ENCODE measurements at regions not wholly inside any gene's neighbourhood (a gene's known extent, or its start where the extent isn't known, plus 50 kb on each side); places are given as distances from the start of the nearest gene placed in this dataset.

GRCh38 chr6:20313960-20314530 is 87.6 kb upstream of the E2F3 start:
- no peak for DNase-seq

- no peak for DNase-seq
Observed at GRCh38 chr6:20314866-20315845, 86.5 kb upstream of the E2F3 start.

- no peak for DNase-seq
Observed at GRCh38 chr6:20317430-20317829, 84.2 kb upstream of the E2F3 start.

DNA sequence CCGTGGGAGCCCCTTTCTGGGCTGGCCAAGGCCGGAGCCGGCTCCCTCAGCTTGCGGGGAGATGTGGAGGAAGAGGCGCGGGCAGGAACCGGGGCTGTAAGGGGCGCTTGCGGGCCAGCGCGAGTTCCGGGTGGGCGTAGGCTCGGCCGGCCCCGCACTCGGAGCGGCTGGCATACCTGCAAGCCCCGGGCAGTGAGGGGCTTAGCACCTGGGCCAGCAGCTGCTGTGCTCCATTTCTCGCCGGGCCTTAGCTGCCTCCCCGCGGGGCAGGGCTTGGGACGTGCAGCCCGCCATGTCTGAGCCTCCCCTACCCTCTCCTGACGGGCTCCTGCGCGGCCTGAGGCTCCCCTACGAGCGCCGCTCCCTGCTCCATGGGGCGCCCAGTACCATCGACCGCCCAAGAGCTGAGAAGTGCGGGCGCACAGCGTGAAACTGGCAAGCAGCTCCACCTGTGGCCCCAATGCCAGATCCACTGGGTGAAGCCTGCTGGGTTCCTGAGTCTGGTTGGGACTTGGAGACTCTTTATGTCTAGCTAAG is 82.8 kb upstream of the E2F3 start:
- no peak for DNase-seq

DNA sequence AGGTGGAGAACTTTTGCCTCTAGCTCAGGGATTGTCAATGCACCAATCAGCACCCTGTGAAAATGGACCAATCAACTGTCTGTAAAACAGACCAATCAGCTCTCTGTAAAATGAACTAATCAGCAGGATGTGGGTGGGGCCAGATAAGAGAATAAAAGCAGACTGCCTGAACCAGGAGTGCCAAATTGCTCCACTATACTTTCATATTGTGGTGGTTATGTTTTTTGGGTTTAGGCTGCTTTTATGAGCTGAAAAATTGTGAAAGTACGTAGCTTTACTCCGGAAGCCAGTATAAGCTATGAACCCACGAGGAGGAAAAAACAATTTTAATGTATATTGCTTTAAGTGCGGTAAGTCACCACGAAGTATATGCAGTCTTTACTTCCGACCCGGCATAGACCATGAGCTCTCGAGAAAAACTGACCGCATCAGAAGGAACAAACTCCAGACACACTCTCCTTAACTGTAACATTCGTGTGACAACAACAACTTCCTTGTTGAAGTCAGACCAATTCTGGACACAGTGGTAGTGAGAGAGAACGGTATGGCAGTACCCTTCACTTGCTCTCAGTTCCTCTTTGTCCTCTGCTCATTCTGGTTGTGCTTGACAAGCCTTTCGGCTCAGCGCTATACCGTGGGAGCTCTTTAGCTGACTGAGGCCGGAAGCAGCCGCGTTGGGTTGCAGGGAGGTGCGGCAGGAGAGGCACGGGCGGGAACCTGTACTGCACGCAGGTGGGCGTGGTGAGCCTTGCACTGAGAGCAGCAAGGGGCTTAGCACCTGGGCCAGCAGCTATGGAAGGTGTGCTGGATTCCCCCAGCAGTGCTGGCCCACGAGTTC is 81.9 kb upstream of the E2F3 start:
- DNase-seq, result no peak

DNA sequence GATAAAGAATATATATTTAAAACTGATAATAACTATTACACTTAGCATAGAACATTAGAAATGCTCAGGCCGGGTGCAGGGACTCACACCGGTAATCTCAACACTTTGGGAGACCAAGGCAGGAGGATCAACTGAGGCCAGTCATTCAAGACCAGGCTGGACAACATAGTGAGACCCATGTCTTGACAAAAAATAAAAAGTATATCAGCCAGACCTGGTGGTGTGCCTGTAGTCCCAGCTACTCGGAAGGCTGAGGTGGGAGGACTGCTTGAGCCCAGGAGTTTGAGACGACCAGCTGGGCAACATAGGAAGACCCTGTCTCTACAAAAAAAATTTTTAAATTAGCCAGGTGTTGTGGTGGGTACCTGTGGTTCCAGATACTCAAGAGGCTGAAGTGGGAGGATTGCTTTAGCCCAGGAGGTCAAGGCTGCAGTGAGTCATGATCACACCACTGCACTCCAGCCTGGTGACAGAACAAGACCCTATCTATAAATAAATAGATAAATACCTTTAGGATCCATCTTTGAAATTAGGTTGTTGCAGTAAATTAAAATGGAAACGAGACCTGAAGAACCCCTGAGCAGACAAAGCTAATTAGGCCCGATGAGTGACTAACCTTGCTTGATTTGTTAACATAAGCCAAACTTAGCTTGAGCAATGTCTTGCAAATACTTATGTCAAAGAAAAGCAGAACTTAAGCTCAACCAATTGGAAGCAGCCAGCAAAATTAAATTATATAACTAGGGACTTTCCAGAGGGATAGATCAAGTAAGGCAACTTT is 75.8 kb upstream of the E2F3 start:
- DNase-seq, result no peak

DNA sequence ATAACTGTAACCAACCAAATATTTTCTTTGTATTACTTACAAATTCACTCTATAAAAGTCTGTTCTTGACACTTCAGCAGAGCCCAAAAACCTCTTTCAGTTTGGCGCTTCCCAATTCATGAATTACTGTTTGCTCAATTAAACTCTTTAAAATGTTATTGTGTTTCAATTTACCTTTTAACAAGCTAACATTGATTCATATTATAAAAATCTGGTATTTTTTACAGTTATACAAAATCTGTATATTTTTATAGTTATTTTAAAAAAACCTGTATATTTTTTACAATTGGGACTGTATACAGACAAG is 75.3 kb upstream of the E2F3 start:
- no peak for DNase-seq

DNA sequence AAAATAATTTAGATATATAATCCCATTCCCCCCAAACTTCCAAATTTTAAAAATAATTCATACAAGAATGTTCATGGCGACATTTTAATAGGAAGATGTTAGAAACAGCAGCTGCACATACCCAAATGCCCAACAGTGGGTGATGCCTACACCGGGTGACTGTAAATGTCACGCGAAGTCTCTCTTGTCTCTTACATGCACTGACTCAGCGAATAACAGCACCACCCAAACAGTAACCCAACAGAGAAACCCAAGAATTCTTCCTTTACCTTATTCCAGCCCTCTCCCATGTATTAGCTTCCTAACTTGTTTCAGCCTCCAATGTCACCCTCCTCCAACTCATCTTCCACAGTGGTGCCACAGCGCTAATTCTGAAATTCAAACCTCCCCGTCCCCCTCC is 74.5 kb upstream of the E2F3 start:
- DNase-seq, result no peak

- DNase-seq, result no peak
Observed at GRCh38 chr6:20328266-20328923, 73.3 kb upstream of the E2F3 start.

GRCh38 chr6:20328924-20329300 is 72.8 kb upstream of the E2F3 start:
- DNase-seq, result no peak

DNA sequence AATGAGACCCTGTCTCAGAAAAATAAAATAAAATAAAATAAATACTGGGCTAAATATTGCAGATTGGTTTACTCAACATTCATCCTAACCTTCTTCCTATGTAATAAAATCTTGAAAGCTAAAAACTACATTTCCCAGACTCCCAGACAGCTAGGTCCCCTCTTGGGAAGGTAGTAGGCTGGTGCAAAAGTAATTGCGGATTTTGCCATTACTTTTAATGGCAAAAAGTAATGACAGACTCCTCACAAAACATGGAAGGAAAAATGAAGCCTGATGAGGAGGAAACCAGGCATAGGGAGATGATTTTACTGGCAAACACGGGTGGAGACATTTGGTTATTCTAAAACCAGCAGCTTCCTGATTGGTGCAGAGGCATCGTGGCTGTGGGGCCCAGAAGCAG is 70.6 kb upstream of the E2F3 start:
- DNase-seq, result no peak

DNA sequence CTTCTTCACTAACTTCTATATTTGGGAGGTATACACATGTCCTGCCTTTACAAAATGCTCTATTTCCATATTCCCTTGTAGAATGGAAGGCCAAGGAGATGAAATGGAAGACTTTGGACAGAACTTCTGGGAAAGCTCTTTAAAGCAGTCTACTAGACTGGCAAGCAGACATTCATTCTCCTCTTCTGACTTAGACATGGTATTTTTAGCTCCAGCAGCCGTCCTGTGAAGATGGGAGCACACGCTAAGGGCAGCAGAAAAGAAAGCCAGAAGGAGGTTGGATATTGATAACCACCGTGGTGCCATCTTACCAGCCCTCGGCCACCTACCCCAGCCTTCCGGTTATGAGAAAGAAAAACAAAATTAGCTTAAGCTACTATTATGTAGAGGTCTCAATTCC is 70.1 kb upstream of the E2F3 start:
- DNase-seq, result no peak

DNA sequence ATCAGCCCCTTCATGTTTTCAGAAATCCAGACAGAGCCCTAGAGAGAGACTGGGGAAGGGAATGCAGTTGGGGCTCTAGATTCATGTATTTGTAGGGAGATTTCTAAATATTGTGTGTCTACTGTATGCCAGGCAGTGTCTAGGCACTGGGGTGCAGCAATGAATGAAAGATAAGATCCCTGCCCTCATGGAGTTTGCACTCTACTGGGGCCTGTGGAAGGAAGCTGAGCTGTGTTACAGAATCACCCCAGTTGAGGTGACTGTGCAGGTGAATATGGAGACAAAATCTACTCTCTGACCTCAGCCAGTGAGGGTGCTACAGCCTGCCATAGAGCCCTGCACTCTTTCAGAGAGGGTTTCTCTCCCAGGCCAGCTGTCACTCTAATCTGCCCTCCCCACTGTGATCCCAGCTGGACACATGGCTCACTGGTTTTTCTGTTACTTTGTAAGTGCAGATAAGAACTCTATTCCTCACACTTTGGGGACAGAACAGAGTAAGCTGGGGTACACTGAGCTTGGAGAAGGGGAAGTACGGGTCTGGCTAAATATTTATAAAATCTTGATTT is 69.2 kb upstream of the E2F3 start:
- no peak for DNase-seq

GRCh38 chr6:20333721-20334269 is 67.9 kb upstream of the E2F3 start:
- DNase-seq, result no peak

- no peak for DNase-seq
Observed at GRCh38 chr6:20334334-20334733, 67.3 kb upstream of the E2F3 start.

GRCh38 chr6:20334962-20335361 is 66.7 kb upstream of the E2F3 start:
- no peak for DNase-seq

GRCh38 chr6:20335872-20336271 is 65.8 kb upstream of the E2F3 start:
- DNase-seq, result no peak

- no peak for DNase-seq
Observed at GRCh38 chr6:20338156-20338555, 63.5 kb upstream of the E2F3 start.

- no peak for DNase-seq
Observed at GRCh38 chr6:20340068-20340848, 61.4 kb upstream of the E2F3 start.

- DNase-seq, result no peak
Observed at GRCh38 chr6:20341096-20341495, 60.6 kb upstream of the E2F3 start.

- DNase-seq, result no peak
Observed at GRCh38 chr6:20341564-20341963, 60.1 kb upstream of the E2F3 start.
